ENCODE measurements at regions not wholly inside any gene's neighbourhood (a gene's known extent, or its start where the extent isn't known, plus 50 kb on each side); places are given as distances from the start of the nearest gene placed in this dataset.
A peak's percentile ranks its signal among the peaks of the same experiment; 100 is the strongest.

GRCh38 chr5:121175986-121176385, 675.7 kb upstream of the FTMT start:
- Mint-ChIP-seq H3K36me3 (no peaks in the 10 kb centered on the region), H3K27ac (no peak overlapping the region), H3K27me3 (ENCODE audit: insufficient read depth, low read depth) (no peaks in the 10 kb centered on the region), H3K4me1 (no peaks in the 10 kb centered on the region), H3K9me3 (no peaks in the 10 kb centered on the region), H3K4me3 (no peak overlapping the region)
- Histone ChIP-seq H3K4me1 (no peaks in the 10 kb centered on the region), H3K27ac (no peak overlapping the region), H3K27me3 (no peaks in the 10 kb centered on the region), H3F3A (ENCODE audit: low read depth) (no peaks in the 10 kb centered on the region), H3K9me3 (ENCODE audit: low read depth) (no peaks in the 10 kb centered on the region), H2AFZ (replicated peaks) (no peak overlapping the region), H3K9ac (no peak overlapping the region), H4K20me1 (ENCODE audit: low read depth) (no peaks in the 10 kb centered on the region), H3K36me3 (no peaks in the 10 kb centered on the region), H3K79me2 (ENCODE audit: low read depth) (no peaks in the 10 kb centered on the region), H3K4me2 (no peak overlapping the region), H3K4me3 (no peak overlapping the region)
- TF ChIP-seq CTCF (IDR thresholded peaks at IDR 0.05) (no peak), EZH2phosphoT487 (IDR thresholded peaks at IDR 0.05) (no peak), EZH2 (IDR thresholded peaks at IDR 0.05) (no peak)
- no peak for DNase-seq (ENCODE audit: low spot score)

GRCh38 chr5:121182788-121183490, 668.7 kb upstream of the FTMT start:
- H3F3A ChIP-seq (ENCODE audit: low read depth) = no peaks in the 10 kb centered on the region
- no peaks in the 10 kb centered on the region for H3K9me3 Mint-ChIP-seq
- H3K4me1 Mint-ChIP-seq = no peaks in the 10 kb centered on the region
- H2AFZ ChIP-seq (replicated peaks) = peak overlapping the region; percentile 47
- H3K79me2 ChIP-seq (ENCODE audit: low read depth) = no peaks in the 10 kb centered on the region
- no peak for TF ChIP-seq EZH2phosphoT487 (IDR thresholded peaks at IDR 0.05)
- no peak for TF ChIP-seq CTCF (IDR thresholded peaks at IDR 0.05)
- TF ChIP-seq EZH2 (IDR thresholded peaks at IDR 0.05) = no peak
- H3K36me3 ChIP-seq = no peaks in the 10 kb centered on the region
- no peak for DNase-seq (ENCODE audit: low spot score)
- no peaks in the 10 kb centered on the region for H3K4me1 ChIP-seq
- H3K27me3 Mint-ChIP-seq (ENCODE audit: insufficient read depth, low read depth) = no peaks in the 10 kb centered on the region
- no peaks in the 10 kb centered on the region for H3K9me3 ChIP-seq (ENCODE audit: low read depth)
- H3K4me3 ChIP-seq = no peak overlapping the region
- H3K9ac ChIP-seq = no peak overlapping the region
- H3K27ac ChIP-seq = no peak overlapping the region
- H3K36me3 Mint-ChIP-seq = no peaks in the 10 kb centered on the region
- no peaks in the 10 kb centered on the region for H4K20me1 ChIP-seq (ENCODE audit: low read depth)
- H3K4me3 Mint-ChIP-seq = no peak overlapping the region
- H3K4me2 ChIP-seq = no peak overlapping the region
- no peak overlapping the region for H3K27ac Mint-ChIP-seq
- H3K27me3 ChIP-seq = no peaks in the 10 kb centered on the region

GRCh38 chr5:121188849-121189248, 662.8 kb upstream of the FTMT start:
- Mint-ChIP-seq H3K4me1 (peaks cover 4% of the 10 kb centered on the region), H3K27me3 (ENCODE audit: insufficient read depth, low read depth) (peaks cover 2% of the 10 kb centered on the region), H3K9me3 (no peaks in the 10 kb centered on the region), H3K4me3 (no peak overlapping the region), H3K27ac (no peak overlapping the region), H3K36me3 (no peaks in the 10 kb centered on the region)
- Histone ChIP-seq H3K4me3 (no peak overlapping the region), H3K9me3 (ENCODE audit: low read depth) (no peaks in the 10 kb centered on the region), H3K9ac (no peak overlapping the region), H3K4me1 (no peaks in the 10 kb centered on the region), H3K36me3 (no peaks in the 10 kb centered on the region), H3K27ac (no peak overlapping the region), H3F3A (ENCODE audit: low read depth) (no peaks in the 10 kb centered on the region), H4K20me1 (ENCODE audit: low read depth) (no peaks in the 10 kb centered on the region), H2AFZ (replicated peaks) (no peak overlapping the region), H3K79me2 (ENCODE audit: low read depth) (no peaks in the 10 kb centered on the region), H3K4me2 (no peak overlapping the region), H3K27me3 (no peaks in the 10 kb centered on the region)
- TF ChIP-seq EZH2 (IDR thresholded peaks at IDR 0.05) (no peak), CTCF (IDR thresholded peaks at IDR 0.05) (no peak), EZH2phosphoT487 (IDR thresholded peaks at IDR 0.05) (no peak)
- DNase-seq (ENCODE audit: low spot score) = no peak

Measured in neural progenitor cell (in vitro differentiated cells).